GM12878 (cell line): ENCODE measurements at regions not wholly inside any gene's neighbourhood (a gene's known extent, or its start where the extent isn't known, plus 50 kb on each side); places are given as distances from the start of the nearest gene placed in this dataset.

Experiments used
- ATAC-seq: fragments of 200-7000 bp; cut with Tn5 transposase; 3 replicates; pipeline ENCODE4 v1.9.1; 2020; ENCODE audit warnings: mild to moderate bottlenecking, moderate library complexity
- BruUV-seq: library from RNA; stranded (reverse); fragments of 400-500 nt; replicated peaks from 2 replicates; lab custom pipeline; 2021; lab: Mats Ljungman, UMichigan
- CTCF ChIA-PET: fragments of 300-600 bp; sonication (Branson Sonifier 250); formaldehyde crosslinking; extraction: SDS; loops from one replicate; lab custom pipeline; 2021; ENCODE audit warnings: inconsistent platforms; lab: Yijun Ruan, JAX
- POLR2A ChIA-PET: fragments of 350-600 bp; formaldehyde crosslinking; extraction: SDS; loops from one replicate; lab custom pipeline; 2021; ENCODE audit warnings: inconsistent platforms; lab: Charles Lee
- RAD21 ChIA-PET: fragments of 300-600 bp; sonication (Branson Sonifier 250); formaldehyde crosslinking; loops from one replicate; lab custom pipeline; 2023; ENCODE audit warnings: antibody characterized with exemption; ENCODE audit not compliant: unreplicated experiment; lab: Charles Lee
- SMC1A ChIA-PET: fragments of 300-600 bp; sonication (Branson Sonifier 250); formaldehyde crosslinking; loops from one replicate; lab custom pipeline; 2023; ENCODE audit not compliant: unreplicated experiment, uncharacterized antibody; lab: Charles Lee
- DNase-seq: peaks from one replicate; pipeline ENCODE4 v3.0.0-alpha.2; 2011; ENCODE audit warnings: low read depth, low spot score
- FAIRE-seq: peaks from 3 replicates; lab custom pipeline; 2011; peaks lifted over from hg19 to GRCh38; lab: Jason Lieb, UNC
- H2AFZ ChIP-seq: 2 replicates; pipeline ENCODE4 v1.6.0; 2011; ENCODE audit warnings: low read depth, low read length, control low read depth; ENCODE audit not compliant: control insufficient read depth
- H3K27ac ChIP-seq: 2 replicates; pipeline ENCODE4 v1.5.1; 2011; ENCODE audit warnings: control low read depth; ENCODE audit not compliant: control insufficient read depth, insufficient read depth
- H3K27me3 ChIP-seq, 2 experiments: replicated peaks in 1 of 2; 2 replicates each; pipeline versions ENCODE4 v1.6.0 to v1.6.1; 2011; ENCODE audit warnings: low read length in 1 of 2; ENCODE audit not compliant: control insufficient read depth in 2 of 2, insufficient read depth in 2 of 2
- H3K36me3 ChIP-seq, 2 experiments: 2 replicates each; pipeline ENCODE4 v1.5.1; 2011; ENCODE audit warnings: low read length in 1 of 2; ENCODE audit not compliant: control insufficient read depth in 2 of 2, insufficient read depth in 2 of 2
- H3K4me1 ChIP-seq: 2 replicates; pipeline ENCODE4 v1.6.1; 2011; ENCODE audit warnings: mild to moderate bottlenecking, low read length, moderate library complexity, mixed read lengths; ENCODE audit not compliant: control insufficient read depth, insufficient read depth
- H3K4me2 ChIP-seq: 2 replicates; pipeline ENCODE4 v1.6.0; 2011; ENCODE audit warnings: control low read depth; ENCODE audit not compliant: control insufficient read depth, insufficient read depth
- H3K4me3 ChIP-seq: fragments of 200-600 bp; sonication (generic); 2 replicates; pipeline ENCODE4 v1.5.1; 2016
- H3K79me2 ChIP-seq: 2 replicates; pipeline ENCODE4 v1.6.0; 2011; ENCODE audit warnings: low read length; ENCODE audit not compliant: control insufficient read depth, insufficient read depth
- H3K9ac ChIP-seq: 2 replicates; pipeline ENCODE4 v1.8.0; 2011; ENCODE audit warnings: low read length, control low read depth, mixed read lengths; ENCODE audit not compliant: control insufficient read depth, insufficient read depth
- H3K9me3 ChIP-seq: replicated peaks from 3 replicates; pipeline ENCODE4 v1.5.1; 2011; ENCODE audit warnings: mild to moderate bottlenecking, low read length; ENCODE audit not compliant: control insufficient read depth, insufficient read depth
- H4K20me1 ChIP-seq: 2 replicates; pipeline ENCODE4 v1.6.0; 2011; ENCODE audit not compliant: control insufficient read depth, insufficient read depth
- ETV6 ChIP-seq, 2 experiments: fragments of 450-650 bp in 1 of 2; IDR thresholded peaks in 1 of 2; conservative IDR thresholded peaks in 1 of 2; 2 replicates each; pipeline ENCODE4 v1.6.1; 2014; ENCODE audit warnings: antibody characterized with exemption in 1 of 2, borderline replicate concordance in 1 of 2, low read depth in 1 of 2, mild to moderate bottlenecking in 1 of 2, moderate library complexity in 1 of 2
- IKZF2 ChIP-seq, 2 experiments: fragments of 450-650 bp; IDR thresholded peaks; 2 replicates each; pipeline ENCODE4 v1.6.1; 2017; ENCODE audit warnings: mild to moderate bottlenecking in 2 of 2, moderate library complexity in 2 of 2
- IRF4 ChIP-seq: IDR thresholded peaks from 2 replicates; pipeline ENCODE4 v1.6.1; 2011; ENCODE audit warnings: low read depth, low read length
- POLR2A ChIP-seq: IDR thresholded peaks from 2 replicates; pipeline ENCODE4 v1.6.1; 2011; ENCODE audit warnings: low read depth, mild to moderate bottlenecking, low read length
- SIX5 ChIP-seq: IDR thresholded peaks from 2 replicates; pipeline ENCODE4 v1.6.1; 2011; ENCODE audit warnings: mild to moderate bottlenecking, low read depth, low read length, moderate library complexity; ENCODE audit not compliant: severe bottlenecking
- SUPT20H ChIP-seq: IDR thresholded peaks from 2 replicates; pipeline ENCODE4 v1.6.1; 2011; ENCODE audit warnings: low read depth, mild to moderate bottlenecking, low read length, moderate library complexity, borderline replicate concordance; ENCODE audit not compliant: control insufficient read depth
- ZNF384 ChIP-seq: IDR thresholded peaks from 2 replicates; pipeline ENCODE4 v1.6.1; 2012; ENCODE audit warnings: low read depth, mild to moderate bottlenecking, low read length, improper control_type of control experiment, borderline replicate concordance
- in situ Hi-C: fragments of 300-500 bp; cut with MboI; formaldehyde crosslinking; loops from 9 replicates; pipeline ENCODE4 v1.14.3; 2018; ENCODE audit warnings: mixed read lengths
- intact Hi-C: fragments of 100-400 bp; cut with micrococcal nuclease; formaldehyde crosslinking; loops from one replicate; pipeline ENCODE4 v1.14.2; 2022; ENCODE audit not compliant: unreplicated experiment
- TF ChIP-seq, protein P1 (sequence below): fragments of 450-650 bp; formaldehyde crosslinking; IDR thresholded peaks from 2 replicates; pipeline ENCODE4 v1.4.0; 2020; ENCODE audit warnings: mild to moderate bottlenecking, moderate library complexity
- TF ChIP-seq, protein P2 (sequence below): fragments of 450-650 bp; IDR thresholded peaks from 2 replicates; pipeline ENCODE4 v1.6.1; 2016; ENCODE audit warnings: mild to moderate bottlenecking, moderate library complexity, borderline replicate concordance
- TF ChIP-seq, protein P3 (sequence below): IDR thresholded peaks from 2 replicates; pipeline ENCODE4 v1.6.1; 2011; ENCODE audit warnings: low read depth, mild to moderate bottlenecking, low read length, moderate library complexity, borderline replicate concordance; ENCODE audit errors: extremely low read depth

DNA sequence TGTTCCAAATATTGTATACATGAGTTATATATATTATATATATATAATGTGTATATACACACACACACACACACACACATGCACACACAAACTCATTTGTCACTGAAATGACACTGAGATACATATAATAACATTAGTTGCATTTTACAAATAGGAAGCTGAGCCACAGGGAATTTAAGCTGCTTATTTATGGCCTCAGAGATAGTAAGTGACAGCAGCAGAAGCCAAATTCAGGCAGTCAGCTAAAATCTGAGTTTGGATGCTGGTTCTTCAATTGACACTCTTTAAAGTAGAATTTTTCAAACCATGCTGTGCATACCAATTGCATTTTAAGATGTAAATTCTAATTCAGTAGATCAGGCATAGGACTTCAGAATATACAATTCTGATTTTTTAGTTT lies 163.3 kb upstream of the CTSO start:
- Histone ChIP-seq H3K9ac (no peak overlapping the region), H3K9me3 (no peaks in the 10 kb centered on the region), H3K27ac (no peak overlapping the region), H3K27me3 (no peaks in the 10 kb centered on the region), H3K4me3 (no peak overlapping the region), H2AFZ (no peak overlapping the region), H3K79me2 (no peaks in the 10 kb centered on the region), H3K36me3 (no peaks in the 10 kb centered on the region), H3K4me2 (no peak overlapping the region), H3K4me1 (no peaks in the 10 kb centered on the region), H4K20me1 (no peaks in the 10 kb centered on the region)
- in situ Hi-C loops, result no loop called here
- ChIA-PET RAD21 (no interaction called here), CTCF (interaction anchor here (0.6 to 1.5 kb wide), 3 partner anchors 19 to 851 kb away, joined by 4 to 6 read pairs (median 5); no protein-coding TSS in a partner anchor), SMC1A (interaction anchor here (1.0 to 1.5 kb wide), 2 partner anchors 51 to 558 kb away, joined by 3 to 4 read pairs; no protein-coding TSS in a partner anchor), POLR2A (no interaction called here)
- no peak for DNase-seq
- no peak for ATAC-seq
- intact Hi-C loops, result loop anchor here (10.0 kb wide), 1 partner anchor 848 kb away; no protein-coding TSS in a partner anchor
- no peak for FAIRE-seq
- no peak for TF ChIP-seq IRF4
- no peak for TF ChIP-seq SUPT20H
- TF ChIP-seq, protein P1, sequence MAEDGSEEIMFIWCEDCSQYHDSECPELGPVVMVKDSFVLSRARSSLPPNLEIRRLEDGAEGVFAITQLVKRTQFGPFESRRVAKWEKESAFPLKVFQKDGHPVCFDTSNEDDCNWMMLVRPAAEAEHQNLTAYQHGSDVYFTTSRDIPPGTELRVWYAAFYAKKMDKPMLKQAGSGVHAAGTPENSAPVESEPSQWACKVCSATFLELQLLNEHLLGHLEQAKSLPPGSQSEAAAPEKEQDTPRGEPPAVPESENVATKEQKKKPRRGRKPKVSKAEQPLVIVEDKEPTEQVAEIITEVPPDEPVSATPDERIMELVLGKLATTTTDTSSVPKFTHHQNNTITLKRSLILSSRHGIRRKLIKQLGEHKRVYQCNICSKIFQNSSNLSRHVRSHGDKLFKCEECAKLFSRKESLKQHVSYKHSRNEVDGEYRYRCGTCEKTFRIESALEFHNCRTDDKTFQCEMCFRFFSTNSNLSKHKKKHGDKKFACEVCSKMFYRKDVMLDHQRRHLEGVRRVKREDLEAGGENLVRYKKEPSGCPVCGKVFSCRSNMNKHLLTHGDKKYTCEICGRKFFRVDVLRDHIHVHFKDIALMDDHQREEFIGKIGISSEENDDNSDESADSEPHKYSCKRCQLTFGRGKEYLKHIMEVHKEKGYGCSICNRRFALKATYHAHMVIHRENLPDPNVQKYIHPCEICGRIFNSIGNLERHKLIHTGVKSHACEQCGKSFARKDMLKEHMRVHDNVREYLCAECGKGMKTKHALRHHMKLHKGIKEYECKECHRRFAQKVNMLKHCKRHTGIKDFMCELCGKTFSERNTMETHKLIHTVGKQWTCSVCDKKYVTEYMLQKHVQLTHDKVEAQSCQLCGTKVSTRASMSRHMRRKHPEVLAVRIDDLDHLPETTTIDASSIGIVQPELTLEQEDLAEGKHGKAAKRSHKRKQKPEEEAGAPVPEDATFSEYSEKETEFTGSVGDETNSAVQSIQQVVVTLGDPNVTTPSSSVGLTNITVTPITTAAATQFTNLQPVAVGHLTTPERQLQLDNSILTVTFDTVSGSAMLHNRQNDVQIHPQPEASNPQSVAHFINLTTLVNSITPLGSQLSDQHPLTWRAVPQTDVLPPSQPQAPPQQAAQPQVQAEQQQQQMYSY, result no peak
- TF ChIP-seq POLR2A, result no peak
- no peak for TF ChIP-seq IKZF2 (IDR thresholded peaks at IDR 0.05)
- no peak for TF ChIP-seq SIX5
- TF ChIP-seq, protein P2, sequence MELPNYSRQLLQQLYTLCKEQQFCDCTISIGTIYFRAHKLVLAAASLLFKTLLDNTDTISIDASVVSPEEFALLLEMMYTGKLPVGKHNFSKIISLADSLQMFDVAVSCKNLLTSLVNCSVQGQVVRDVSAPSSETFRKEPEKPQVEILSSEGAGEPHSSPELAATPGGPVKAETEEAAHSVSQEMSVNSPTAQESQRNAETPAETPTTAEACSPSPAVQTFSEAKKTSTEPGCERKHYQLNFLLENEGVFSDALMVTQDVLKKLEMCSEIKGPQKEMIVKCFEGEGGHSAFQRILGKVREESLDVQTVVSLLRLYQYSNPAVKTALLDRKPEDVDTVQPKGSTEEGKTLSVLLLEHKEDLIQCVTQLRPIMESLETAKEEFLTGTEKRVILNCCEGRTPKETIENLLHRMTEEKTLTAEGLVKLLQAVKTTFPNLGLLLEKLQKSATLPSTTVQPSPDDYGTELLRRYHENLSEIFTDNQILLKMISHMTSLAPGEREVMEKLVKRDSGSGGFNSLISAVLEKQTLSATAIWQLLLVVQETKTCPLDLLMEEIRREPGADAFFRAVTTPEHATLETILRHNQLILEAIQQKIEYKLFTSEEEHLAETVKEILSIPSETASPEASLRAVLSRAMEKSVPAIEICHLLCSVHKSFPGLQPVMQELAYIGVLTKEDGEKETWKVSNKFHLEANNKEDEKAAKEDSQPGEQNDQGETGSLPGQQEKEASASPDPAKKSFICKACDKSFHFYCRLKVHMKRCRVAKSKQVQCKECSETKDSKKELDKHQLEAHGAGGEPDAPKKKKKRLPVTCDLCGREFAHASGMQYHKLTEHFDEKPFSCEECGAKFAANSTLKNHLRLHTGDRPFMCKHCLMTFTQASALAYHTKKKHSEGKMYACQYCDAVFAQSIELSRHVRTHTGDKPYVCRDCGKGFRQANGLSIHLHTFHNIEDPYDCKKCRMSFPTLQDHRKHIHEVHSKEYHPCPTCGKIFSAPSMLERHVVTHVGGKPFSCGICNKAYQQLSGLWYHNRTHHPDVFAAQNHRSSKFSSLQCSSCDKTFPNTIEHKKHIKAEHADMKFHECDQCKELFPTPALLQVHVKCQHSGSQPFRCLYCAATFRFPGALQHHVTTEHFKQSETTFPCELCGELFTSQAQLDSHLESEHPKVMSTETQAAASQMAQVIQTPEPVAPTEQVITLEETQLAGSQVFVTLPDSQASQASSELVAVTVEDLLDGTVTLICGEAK, result no peak
- TF ChIP-seq, protein P3, sequence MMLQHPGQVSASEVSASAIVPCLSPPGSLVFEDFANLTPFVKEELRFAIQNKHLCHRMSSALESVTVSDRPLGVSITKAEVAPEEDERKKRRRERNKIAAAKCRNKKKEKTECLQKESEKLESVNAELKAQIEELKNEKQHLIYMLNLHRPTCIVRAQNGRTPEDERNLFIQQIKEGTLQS, result no peak
- TF ChIP-seq ZNF384, result no peak
- TF ChIP-seq ETV6 (conservative IDR thresholded peaks at IDR 0.05 in 1 of 2, IDR thresholded peaks at IDR 0.05 in 1 of 2; ENCODE audit: borderline replicate concordance in 1 of 2, low read depth in 1 of 2), result no peak
- no TSS peak for BruUV-seq
